K562 (cell line): ENCODE measurements at regions not wholly inside any gene's neighbourhood (a gene's known extent, or its start where the extent isn't known, plus 50 kb on each side); places are given as distances from the start of the nearest gene placed in this dataset.

Experiments
- ATAC-seq: fragments of 200-7000 bp; cut with Tn5 transposase; 3 replicates; pipeline ENCODE4 v1.9.1; 2020; ENCODE audit warnings: moderate library complexity
- BruUV-seq: library from RNA; stranded (reverse); fragments of 400-500 nt; replicated peaks from 2 replicates; lab custom pipeline; 2021; lab: Mats Ljungman, UMichigan
- CTCF ChIA-PET: fragments of 300-600 bp; formaldehyde crosslinking; extraction: SDS; loops from one replicate; lab custom pipeline; 2021; ENCODE audit warnings: low intra/inter-chr PET ratio; lab: Yijun Ruan, JAX
- POLR2A ChIA-PET: fragments of 300-600, 350-650 bp; sonication (Branson Sonifier 250); formaldehyde crosslinking; extraction: SDS; loops from one replicate; lab custom pipeline; 2021; ENCODE audit warnings: antibody characterized with exemption, inconsistent platforms; lab: Yijun Ruan, JAX
- DNase-seq, 4 experiments: peaks; one replicate each; pipeline versions ENCODE4 v3.0.0 to v3.0.0-alpha.2; 2011 to 2018; ENCODE audit warnings: low spot score in 3 of 4, mixed read lengths in 3 of 4; ENCODE audit errors: extremely low read depth in 1 of 4
- FAIRE-seq: peaks from 2 replicates; lab custom pipeline; 2011; peaks lifted over from hg19 to GRCh38; lab: Jason Lieb, UNC
- H2AFZ ChIP-seq: 2 replicates; pipeline ENCODE4 v1.6.0; 2011; ENCODE audit warnings: low read depth, low read length, control low read depth, inconsistent platforms
- H3K27ac ChIP-seq: fragments of 200-600 bp; 3 replicates; pipeline ENCODE4 v1.8.0; 2011; ENCODE audit warnings: low read depth, mild to moderate bottlenecking, control low read depth, inconsistent platforms, low read length, moderate library complexity, mixed read lengths; ENCODE audit errors: extremely low read depth
- H3K27me3 ChIP-seq, 2 experiments: fragments of 300-600 bp in 1 of 2; 2 replicates in 1 of 2; 3 replicates in 1 of 2; pipeline versions ENCODE4 v1.6.0 to v1.8.0; 2011; ENCODE audit warnings: inconsistent platforms in 2 of 2, low read length in 2 of 2, mild to moderate bottlenecking in 1 of 2, mixed read lengths in 1 of 2, moderate library complexity in 1 of 2; ENCODE audit not compliant: control insufficient read depth in 2 of 2, insufficient read depth in 2 of 2
- H3K36me3 ChIP-seq: fragments of 300-600 bp; 3 replicates; pipeline ENCODE4 v1.8.0; 2011; ENCODE audit warnings: mild to moderate bottlenecking, low read length, inconsistent platforms; ENCODE audit not compliant: control insufficient read depth, insufficient read depth
- H3K4me1 ChIP-seq, 2 experiments: fragments of 200-600 bp in 1 of 2; replicated peaks in 1 of 2; 2 replicates in 1 of 2; 3 replicates in 1 of 2; pipeline versions ENCODE4 v1.5.1 to v1.8.0; 2011; ENCODE audit warnings: inconsistent platforms in 2 of 2, low read length in 2 of 2, mild to moderate bottlenecking in 1 of 2, mixed read lengths in 1 of 2, moderate library complexity in 1 of 2; ENCODE audit not compliant: control insufficient read depth in 2 of 2, insufficient read depth in 2 of 2
- H3K4me2 ChIP-seq: 2 replicates; pipeline ENCODE4 v1.6.1; 2011; ENCODE audit warnings: low read length, control low read depth, inconsistent platforms, mixed read lengths; ENCODE audit not compliant: insufficient read depth
- H3K4me3 ChIP-seq: fragments of 200-600 bp; sonication (generic), shearing (Covaris generic); 2 replicates; pipeline ENCODE4 v1.5.1; 2016; ENCODE audit warnings: control low read depth, inconsistent platforms
- H3K79me2 ChIP-seq: fragments of 200-600 bp; 3 replicates; pipeline ENCODE4 v1.8.0; 2011; ENCODE audit warnings: low read length, inconsistent platforms; ENCODE audit not compliant: control insufficient read depth, insufficient read depth
- H3K9ac ChIP-seq, 2 experiments: 2 replicates each; pipeline versions ENCODE4 v1.6.0 to v1.6.1; 2011; ENCODE audit warnings: low read depth in 2 of 2, low read length in 2 of 2, control low read depth in 1 of 2, inconsistent platforms in 1 of 2, mild to moderate bottlenecking in 1 of 2, mixed read lengths in 1 of 2; ENCODE audit not compliant: insufficient read depth in 1 of 2
- H3K9me1 ChIP-seq: one replicate; pipeline ENCODE4 v1.6.0; 2011; ENCODE audit warnings: inconsistent platforms, mild to moderate bottlenecking, low read length, moderate library complexity; ENCODE audit not compliant: control insufficient read depth, insufficient read depth
- H3K9me3 ChIP-seq: replicated peaks from 2 replicates; pipeline ENCODE4 v1.5.1; 2011; ENCODE audit warnings: low read depth, low read length, inconsistent platforms; ENCODE audit not compliant: control insufficient read depth, insufficient read depth
- H4K20me1 ChIP-seq: replicated peaks from 2 replicates; pipeline ENCODE4 v1.6.1; 2011; ENCODE audit warnings: low read length, inconsistent platforms, mixed read lengths; ENCODE audit not compliant: control insufficient read depth, insufficient read depth
- CBFB ChIP-seq: sonication (generic); formaldehyde crosslinking; IDR thresholded peaks from 2 replicates; pipeline ENCODE4 v1.4.0; 2020; ENCODE audit warnings: mild to moderate bottlenecking, missing genetic modification reagents
- CEBPG ChIP-seq, 3 experiments: fragments of 200-800 bp in 1 of 3; sonication (Bioruptor generic) in 1 of 3; sonication (generic) in 1 of 3; formaldehyde crosslinking in 1 of 3; IDR thresholded peaks in 2 of 3; conservative IDR thresholded peaks in 1 of 3; 2 replicates each; pipeline versions ENCODE4 v1.6.1 to v1.8.0; 2016 to 2022; ENCODE audit warnings: missing compliant biosample characterization in 2 of 3, missing genetic modification characterization in 2 of 3, mild to moderate bottlenecking in 1 of 3, missing genetic modification reagents in 1 of 3
- CREB1 ChIP-seq, 2 experiments: sonication (generic) in 1 of 2; formaldehyde crosslinking in 1 of 2; IDR thresholded peaks; 2 replicates each; pipeline versions ENCODE4 v1.6.1 to v1.8.0; 2012 to 2022; ENCODE audit warnings: inconsistent platforms in 1 of 2, mild to moderate bottlenecking in 1 of 2, missing genetic modification reagents in 1 of 2, moderate library complexity in 1 of 2
- E2F5 ChIP-seq: sonication (generic); formaldehyde crosslinking; IDR thresholded peaks from 2 replicates; pipeline ENCODE4 v1.8.0; 2022; ENCODE audit warnings: mild to moderate bottlenecking, missing genetic modification reagents
- IRF1 ChIP-seq: sonication (generic); formaldehyde crosslinking; IDR thresholded peaks from 2 replicates; pipeline ENCODE4 v1.8.0; 2022; ENCODE audit warnings: missing genetic modification reagents, mild to moderate bottlenecking, borderline replicate concordance
- NCOA1 ChIP-seq: fragments of 450-650 bp; IDR thresholded peaks from 2 replicates; pipeline ENCODE4 v1.6.1; 2016; ENCODE audit warnings: low read depth
- NRF1 ChIP-seq, 2 experiments: fragments of 450-650 bp; IDR thresholded peaks in 1 of 2; conservative IDR thresholded peaks in 1 of 2; 2 replicates each; pipeline ENCODE4 v1.6.1; 2014; ENCODE audit warnings: mild to moderate bottlenecking in 2 of 2
- SIN3A ChIP-seq, 2 experiments: fragments of 150-350 bp in 1 of 2; IDR thresholded peaks; 2 replicates each; pipeline ENCODE4 v1.6.1; 2011 to 2016; ENCODE audit warnings: borderline replicate concordance in 2 of 2, low read depth in 2 of 2, low read length in 2 of 2, mild to moderate bottlenecking in 2 of 2, moderate library complexity in 2 of 2; ENCODE audit not compliant: control insufficient read depth in 1 of 2
- U2AF1 ChIP-seq: fragments of 200-400 bp; formaldehyde crosslinking; optimal IDR thresholded peaks from 2 replicates; pipeline ENCODE3; 2017; ENCODE audit warnings: mild to moderate bottlenecking, low read depth, low read length, moderate library complexity
- ZNF668 ChIP-seq: fragments of 250-450 bp; sonication (Bioruptor Pico); IDR thresholded peaks from 2 replicates; pipeline ENCODE4 v1.8.0; 2022; ENCODE audit warnings: mild to moderate bottlenecking, inconsistent platforms
- ZNF695 ChIP-seq: fragments of 450-650 bp; formaldehyde crosslinking; IDR thresholded peaks from 2 replicates; pipeline ENCODE4 v1.4.0; 2020; ENCODE audit warnings: mild to moderate bottlenecking, moderate library complexity
- WGBS: fragments of 100-300 bp; shearing (Covaris generic); methylation state at CpG from one replicate; pipeline ENCODE4 v1.1.6; 2016; ENCODE audit warnings: low coverage, mixed read lengths; ENCODE audit not compliant: insufficient coverage; ENCODE audit errors: missing lambda C conversion rate; 5-methylcytosine and 5-hydroxymethylcytosine counted together
- in situ Hi-C: fragments of 300-500 bp; cut with MboI; formaldehyde crosslinking; loops from 4 replicates; pipeline ENCODE4 v1.15.0; 2018; ENCODE audit warnings: inconsistent platforms, mixed read lengths
- intact Hi-C: fragments of 100-400 bp; cut with micrococcal nuclease; formaldehyde crosslinking; loops from 2 replicates; pipeline ENCODE4 v1.14.2; 2022

- CTCF ChIA-PET: no interaction called here
- Histone ChIP-seq H4K20me1 (no peaks in the 10 kb centered on the region), H3K27me3 (no peaks in the 10 kb centered on the region), H3K79me2 (no peaks in the 10 kb centered on the region), H2AFZ (no peak overlapping the region), H3K4me1 (no peaks in the 10 kb centered on the region), H3K4me3 (no peak overlapping the region), H3K36me3 (no peaks in the 10 kb centered on the region), H3K9ac (no peak overlapping the region), H3K9me1 (no peaks in the 10 kb centered on the region), H3K27ac (no peak overlapping the region), H3K4me2 (no peak overlapping the region), H3K9me3 (no peaks in the 10 kb centered on the region)
- intact Hi-C loops (no loop called here), in situ Hi-C loops (no loop called here)
- WGBS: 0% methylated on average over 1 of the region's 2 CpGs
- no peak for TF ChIP-seq CEBPG (CRISPR knock-in tag; IDR thresholded peaks at IDR 0.05)
- TF ChIP-seq CEBPG (tag; conservative IDR thresholded peaks at IDR 0.05 in 1 of 2, IDR thresholded peaks at IDR 0.05 in 1 of 2): peak in 1 of 2 experiments; percentile 29; a peak in 1 of 4 replicates
- TF ChIP-seq CREB1 (IDR thresholded peaks at IDR 0.05): no peak
- no peak for TF ChIP-seq CREB1 (CRISPR knock-in tag; IDR thresholded peaks at IDR 0.05)
- FAIRE-seq: no peak
- no peak for DNase-seq
- BruUV-seq: no TSS peak
- POLR2A ChIA-PET: no interaction called here
- no peak for ATAC-seq
Observed at GRCh38 chr9:16996901-16997491, 126.5 kb upstream of the BNC2 start.

DNA sequence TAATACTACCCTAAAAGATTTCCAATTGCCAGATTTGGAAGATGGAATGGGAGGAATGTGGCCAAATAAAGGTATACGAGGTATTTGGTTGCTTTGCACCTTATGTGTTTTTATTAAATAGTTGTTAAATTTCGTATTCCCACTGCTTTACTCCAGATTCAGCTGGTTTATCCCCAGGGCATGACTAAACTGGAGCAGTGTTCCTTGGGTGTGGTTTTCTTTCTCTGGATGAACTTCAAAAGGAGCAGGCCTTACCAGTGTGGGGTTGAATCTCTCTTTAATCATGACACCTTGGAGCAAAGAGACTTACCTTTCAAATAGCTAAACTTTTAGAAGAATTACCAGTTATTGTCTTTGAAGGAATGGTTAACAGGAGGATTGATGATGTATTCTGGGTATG, 121.7 kb upstream of the BNC2 start:
- CTCF ChIA-PET: no interaction called here
- no peak for FAIRE-seq
- Histone ChIP-seq H3K27ac (no peak overlapping the region), H3K9ac (no peak overlapping the region), H3K36me3 (no peaks in the 10 kb centered on the region), H4K20me1 (no peaks in the 10 kb centered on the region), H3K4me1 (no peaks in the 10 kb centered on the region), H2AFZ (no peak overlapping the region), H3K9me1 (no peaks in the 10 kb centered on the region), H3K4me2 (no peak overlapping the region), H3K4me3 (no peak overlapping the region), H3K79me2 (no peaks in the 10 kb centered on the region), H3K27me3 (no peaks in the 10 kb centered on the region), H3K9me3 (no peaks in the 10 kb centered on the region)
- intact Hi-C loops (no loop called here), in situ Hi-C loops (no loop called here)
- DNase-seq: no peak
- WGBS: 0% methylated on average over 2 of the region's 2 CpGs
- BruUV-seq: no TSS peak
- POLR2A ChIA-PET: no interaction called here
- ATAC-seq: no peak
- TF ChIP-seq IRF1 (no peak), NCOA1 (no peak), NRF1 (conservative IDR thresholded peaks at IDR 0.05 in 1 of 2, IDR thresholded peaks at IDR 0.05 in 1 of 2) (no peak), U2AF1 (no peak), ZNF695 (CRISPR knock-in tag) (no peak), SIN3A (IDR thresholded peaks at IDR 0.05; ENCODE audit: borderline replicate concordance in 2 of 2, control insufficient read depth in 1 of 2, low read depth in 2 of 2, low read length in 2 of 2) (no peak), ZNF668 (CRISPR knock-in tag) (no peak), E2F5 (CRISPR knock-in tag) (no peak), CBFB (CRISPR knock-in tag) (no peak)
